ENCODE measurements at regions not wholly inside any gene's neighbourhood (a gene's known extent, or its start where the extent isn't known, plus 50 kb on each side); places are given as distances from the start of the nearest gene placed in this dataset.

DNA sequence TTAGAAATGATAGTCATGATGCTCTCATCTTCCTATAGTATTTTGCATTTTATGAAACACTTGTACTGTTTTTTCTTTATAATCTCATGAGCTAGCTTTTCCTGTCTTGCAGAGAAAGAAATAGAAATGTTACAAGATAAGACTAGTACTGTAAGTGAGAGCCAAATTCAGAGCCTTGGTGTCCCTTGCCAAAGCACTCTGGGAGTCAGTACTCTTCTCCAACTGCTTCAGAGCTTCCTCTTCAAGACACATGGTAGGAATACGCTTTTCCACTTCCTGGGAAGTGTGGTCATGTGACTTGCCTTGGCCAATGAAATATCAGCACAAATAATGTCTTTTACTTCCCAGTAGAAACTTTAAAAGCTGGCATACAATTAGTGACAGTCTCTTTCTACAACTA is 112.4 kb downstream of the SEMA6D start:
- TF ChIP-seq, protein P1, sequence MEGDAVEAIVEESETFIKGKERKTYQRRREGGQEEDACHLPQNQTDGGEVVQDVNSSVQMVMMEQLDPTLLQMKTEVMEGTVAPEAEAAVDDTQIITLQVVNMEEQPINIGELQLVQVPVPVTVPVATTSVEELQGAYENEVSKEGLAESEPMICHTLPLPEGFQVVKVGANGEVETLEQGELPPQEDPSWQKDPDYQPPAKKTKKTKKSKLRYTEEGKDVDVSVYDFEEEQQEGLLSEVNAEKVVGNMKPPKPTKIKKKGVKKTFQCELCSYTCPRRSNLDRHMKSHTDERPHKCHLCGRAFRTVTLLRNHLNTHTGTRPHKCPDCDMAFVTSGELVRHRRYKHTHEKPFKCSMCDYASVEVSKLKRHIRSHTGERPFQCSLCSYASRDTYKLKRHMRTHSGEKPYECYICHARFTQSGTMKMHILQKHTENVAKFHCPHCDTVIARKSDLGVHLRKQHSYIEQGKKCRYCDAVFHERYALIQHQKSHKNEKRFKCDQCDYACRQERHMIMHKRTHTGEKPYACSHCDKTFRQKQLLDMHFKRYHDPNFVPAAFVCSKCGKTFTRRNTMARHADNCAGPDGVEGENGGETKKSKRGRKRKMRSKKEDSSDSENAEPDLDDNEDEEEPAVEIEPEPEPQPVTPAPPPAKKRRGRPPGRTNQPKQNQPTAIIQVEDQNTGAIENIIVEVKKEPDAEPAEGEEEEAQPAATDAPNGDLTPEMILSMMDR (conservative IDR thresholded peaks at IDR 0.05; ENCODE audit: low read length) = no peak
- TF ChIP-seq EZH2phosphoT487 (IDR thresholded peaks at IDR 0.05; ENCODE audit: borderline replicate concordance) = no peak

All from Loucy (cell line).